GM21529 (cell line): ENCODE measurements at regions not wholly inside any gene's neighbourhood (a gene's known extent, or its start where the extent isn't known, plus 50 kb on each side); places are given as distances from the start of the nearest gene placed in this dataset.

Source experiments
- ATAC-seq: cut with Tn5 transposase; IDR thresholded peaks from one replicate; pipeline ENCODE4 v1.9.1; 2021; ENCODE audit not compliant: unreplicated experiment

- ATAC-seq = no peak
Observed at GRCh38 chr7:110090110-110090820, 1000.7 kb upstream of the LRRN3 start.

- ATAC-seq = no peak
Observed at GRCh38 chr7:110095372-110096052, 995.4 kb upstream of the LRRN3 start.

- ATAC-seq = no peak
Observed at GRCh38 chr7:110104243-110104642, 986.7 kb upstream of the LRRN3 start.

GRCh38 chr7:110105307-110105706 is 985.6 kb upstream of the LRRN3 start:
- no peak for ATAC-seq

GRCh38 chr7:110105840-110106239 is 985.1 kb upstream of the LRRN3 start:
- ATAC-seq = no peak

GRCh38 chr7:110119883-110120581 is 970.9 kb upstream of the LRRN3 start:
- ATAC-seq = no peak

GRCh38 chr7:110129159-110129558 is 961.8 kb upstream of the LRRN3 start:
- no peak for ATAC-seq

- no peak for ATAC-seq
Observed at GRCh38 chr7:110130669-110131068, 960.3 kb upstream of the LRRN3 start.

- no peak for ATAC-seq
Observed at GRCh38 chr7:110131344-110131743, 959.6 kb upstream of the LRRN3 start.

- ATAC-seq = no peak
Observed at GRCh38 chr7:110139056-110139455, 951.9 kb upstream of the LRRN3 start.

GRCh38 chr7:110142939-110143526 is 947.9 kb upstream of the LRRN3 start:
- ATAC-seq = no peak

GRCh38 chr7:110144599-110144998 is 946.3 kb upstream of the LRRN3 start:
- ATAC-seq = no peak

GRCh38 chr7:110148054-110148453 is 942.9 kb upstream of the LRRN3 start:
- no peak for ATAC-seq

- ATAC-seq = no peak
Observed at GRCh38 chr7:110153222-110153621, 937.7 kb upstream of the LRRN3 start.

- ATAC-seq = no peak
Observed at GRCh38 chr7:110156511-110156910, 934.4 kb upstream of the LRRN3 start.

- ATAC-seq = no peak
Observed at GRCh38 chr7:110157631-110158362, 933.1 kb upstream of the LRRN3 start.

- no peak for ATAC-seq
Observed at GRCh38 chr7:110168010-110168409, 922.9 kb upstream of the LRRN3 start.

- ATAC-seq = no peak
Observed at GRCh38 chr7:110170841-110171240, 920.1 kb upstream of the LRRN3 start.

GRCh38 chr7:110177463-110177862 is 913.5 kb upstream of the LRRN3 start:
- ATAC-seq = no peak

- no peak for ATAC-seq
Observed at GRCh38 chr7:110179037-110179436, 911.9 kb upstream of the LRRN3 start.

- no peak for ATAC-seq
Observed at GRCh38 chr7:110181768-110182167, 909.2 kb upstream of the LRRN3 start.
